ENCODE measurements at regions not wholly inside any gene's neighbourhood (a gene's known extent, or its start where the extent isn't known, plus 50 kb on each side); places are given as distances from the start of the nearest gene placed in this dataset.

GRCh38 chr2:9102861-9103662, 99.6 kb upstream of the MBOAT2 start (continued):
- TF ChIP-seq PKNOX1 (IDR thresholded peaks at IDR 0.05) (no peak), EGR1 (IDR thresholded peaks at IDR 0.05; ENCODE audit: borderline replicate concordance in 1 of 2, low read depth in 2 of 2, low read length in 2 of 2) (no peak), IRF5 (IDR thresholded peaks at IDR 0.05; ENCODE audit: borderline replicate concordance) (no peak), ZNF24 (IDR thresholded peaks at IDR 0.05) (no peak), BCL3 (IDR thresholded peaks at IDR 0.05; ENCODE audit: borderline replicate concordance, insufficient read depth, low read depth, low read length, poor library complexity, severe bottlenecking) (no peak), CHD2 (IDR thresholded peaks at IDR 0.05; ENCODE audit: borderline replicate concordance, low read depth, low read length) (no peak), PBX3 (IDR thresholded peaks at IDR 0.05; ENCODE audit: insufficient replicate concordance, low read depth, low read length) (no peak), SREBF2 (IDR thresholded peaks at IDR 0.05; ENCODE audit: low read length) (no peak), ZBTB11 (CRISPR knock-in tag; IDR thresholded peaks at IDR 0.05) (no peak)
